NT2/D1 (cell line): ENCODE measurements at regions not wholly inside any gene's neighbourhood (a gene's known extent, or its start where the extent isn't known, plus 50 kb on each side); places are given as distances from the start of the nearest gene placed in this dataset.

Experiments
- YY1 ChIP-seq: IDR thresholded peaks from 2 replicates; pipeline ENCODE4 v1.6.1; 2011; ENCODE audit not compliant: insufficient read length, insufficient read depth
- ZNF274 ChIP-seq: IDR thresholded peaks from 2 replicates; pipeline ENCODE4 v1.6.1; 2011; ENCODE audit warnings: mild to moderate bottlenecking, low read depth, low read length

GRCh38 chr17:77393274-77393600, 252.5 kb downstream of the SEC14L1 start:
- TF ChIP-seq ZNF274, result no peak
- TF ChIP-seq YY1, result no peak
